Right lobe of liver (tissue), 4 donors: ENCODE measurements at regions not wholly inside any gene's neighbourhood (a gene's known extent, or its start where the extent isn't known, plus 50 kb on each side); places are given as distances from the start of the nearest gene placed in this dataset.

ENCODE experiments used
- CTCF ChIP-seq, 4 donors: fragments of 200-600 bp in 3 of 4; fragments of 450-650 bp in 1 of 4; IDR thresholded peaks; one replicate each; pipeline versions ENCODE4 v1.5.1 to v1.8.0; 2016 to 2022; ENCODE audit warnings: antibody characterized with exemption in 4 of 4, mild to moderate bottlenecking in 2 of 4
- POLR2A ChIP-seq: fragments of 450-650 bp; IDR thresholded peaks from one replicate; pipeline ENCODE4 v1.6.1; 2017; ENCODE audit warnings: antibody characterized with exemption, mild to moderate bottlenecking
- donor health status: DM: no; HTN: no; CAD: no.
- donor health status: DM: no; HTN: no; CAD: no.
- donor health status: DM: no; HTN: yes; CAD: no.

- TF ChIP-seq CTCF (IDR thresholded peaks at IDR 0.05), result no peak
- TF ChIP-seq POLR2A, result no peak
Observed at GRCh38 chr5:3542769-3543168, 52.9 kb upstream of the IRX1 start.
